Frontal cortex (tissue), 3 donors: ENCODE measurements at regions not wholly inside any gene's neighbourhood (a gene's known extent, or its start where the extent isn't known, plus 50 kb on each side); places are given as distances from the start of the nearest gene placed in this dataset.

Experiments used
- DNase-seq, 2 donors: peaks; one replicate each; pipeline ENCODE4 v3.0.0; 2012; ENCODE audit warnings: low spot score in 2 of 2
- FAIRE-seq: peaks from 2 replicates; lab custom pipeline; 2012; peaks lifted over from hg19 to GRCh38; lab: Jason Lieb, UNC
- donor health status: control.
- donor health status: control.
- donor health status: control.

DNA sequence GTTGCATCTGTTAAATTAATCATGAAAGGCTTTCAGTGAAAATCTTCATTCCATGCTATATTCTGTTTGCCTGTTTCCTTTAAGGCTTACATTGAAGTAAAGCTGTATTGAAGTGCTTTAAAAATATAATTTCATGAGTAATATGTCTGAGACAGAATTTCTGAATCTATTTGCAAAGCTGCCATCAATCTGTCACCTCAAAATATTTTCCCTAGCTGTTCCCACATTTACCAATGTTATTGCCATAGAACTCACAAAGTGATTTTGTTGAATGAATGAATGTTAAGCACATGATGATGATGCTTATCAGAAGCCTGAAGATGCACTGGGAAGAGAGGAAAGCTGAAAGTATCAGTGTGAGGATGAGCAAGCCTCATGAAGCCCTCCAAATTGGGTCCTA, 115.8 kb downstream of the NHLRC3 start:
- FAIRE-seq: no peak
- no peak for DNase-seq

DNA sequence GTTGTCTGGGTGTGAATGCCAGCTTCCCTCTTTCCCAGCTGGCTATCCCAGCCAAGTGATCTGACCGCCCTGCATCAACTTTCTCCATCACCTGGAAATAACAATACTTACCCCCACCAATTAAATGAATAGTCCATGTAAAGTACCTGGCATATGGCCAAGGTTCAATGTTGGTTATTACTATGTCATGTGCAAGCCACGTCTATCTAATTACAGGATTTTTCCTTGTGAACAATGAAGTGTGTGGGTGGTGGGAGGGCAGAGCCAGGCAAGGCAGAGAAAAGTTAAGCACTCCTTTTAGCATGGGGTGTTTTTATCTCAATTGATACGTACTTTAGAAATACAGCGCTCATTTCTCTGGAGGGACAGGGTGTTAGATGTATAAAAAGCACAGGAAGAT, 121.1 kb downstream of the NHLRC3 start:
- DNase-seq (no peak), FAIRE-seq (no peak)

DNA sequence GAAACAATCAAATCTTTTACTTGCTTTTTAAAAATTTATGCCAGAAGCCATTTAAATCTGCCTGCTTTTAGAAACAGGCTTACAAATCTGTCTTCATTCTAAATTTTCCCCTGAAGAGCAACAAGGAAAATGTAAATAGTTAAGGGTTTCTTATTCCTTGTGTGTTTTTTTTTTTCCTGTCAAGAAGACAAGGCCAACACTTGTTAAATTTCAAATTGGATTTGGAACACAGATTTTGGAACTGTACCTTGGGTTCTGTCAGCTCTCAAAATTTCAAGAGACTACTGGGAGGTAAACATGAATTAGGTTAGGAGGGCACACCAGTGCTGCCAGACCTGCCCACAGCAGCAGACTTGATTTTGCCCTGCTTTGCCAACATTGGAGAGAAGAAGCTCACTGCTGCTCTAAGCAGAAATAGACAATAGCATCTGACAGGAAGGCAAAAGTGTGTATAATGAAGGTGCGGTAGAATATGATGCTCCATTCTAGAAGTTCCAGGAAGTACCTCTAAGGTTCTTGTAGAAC, 121.7 kb downstream of the NHLRC3 start:
- FAIRE-seq (no peak), DNase-seq (no peak)

DNA sequence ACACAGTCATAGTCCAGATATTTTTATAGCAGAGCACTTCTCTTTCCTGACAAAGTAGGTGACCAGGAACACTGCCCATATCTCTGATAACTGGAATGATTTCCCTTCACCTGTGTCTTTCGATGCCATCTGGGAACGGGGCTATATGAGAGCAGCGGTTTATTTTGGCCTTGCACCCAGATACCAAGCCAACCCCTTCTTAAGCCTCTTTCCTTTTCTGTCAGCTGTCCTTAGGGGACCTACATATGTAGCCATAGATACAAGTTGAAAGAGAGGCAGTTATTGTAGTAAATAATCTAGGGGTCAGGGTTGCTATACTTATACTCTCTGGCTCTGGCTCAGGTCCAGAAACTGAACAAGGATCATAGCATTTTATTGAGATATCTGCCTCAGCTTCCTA, 128.8 kb downstream of the NHLRC3 start:
- FAIRE-seq (no peak), DNase-seq (no peak)

DNA sequence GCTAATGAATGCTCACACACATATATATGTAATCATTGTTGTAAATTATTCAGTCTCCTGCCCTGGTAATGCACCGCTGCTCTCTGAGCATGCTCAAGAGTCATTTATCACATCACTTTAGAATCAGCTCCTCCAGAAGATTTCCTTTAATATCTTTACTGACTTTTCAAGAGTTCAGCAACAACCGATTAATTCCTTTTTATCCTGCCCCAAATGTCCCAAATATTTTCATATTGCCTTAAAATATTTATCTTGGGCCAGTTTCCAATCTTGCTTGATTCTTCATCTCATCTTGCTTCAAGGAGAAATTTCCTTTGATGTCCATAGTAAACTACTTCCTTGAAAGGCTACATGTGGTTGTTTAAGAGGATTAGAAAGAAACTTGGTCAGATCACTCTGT, 132.5 kb downstream of the NHLRC3 start:
- FAIRE-seq (no peak), DNase-seq (no peak)

DNA sequence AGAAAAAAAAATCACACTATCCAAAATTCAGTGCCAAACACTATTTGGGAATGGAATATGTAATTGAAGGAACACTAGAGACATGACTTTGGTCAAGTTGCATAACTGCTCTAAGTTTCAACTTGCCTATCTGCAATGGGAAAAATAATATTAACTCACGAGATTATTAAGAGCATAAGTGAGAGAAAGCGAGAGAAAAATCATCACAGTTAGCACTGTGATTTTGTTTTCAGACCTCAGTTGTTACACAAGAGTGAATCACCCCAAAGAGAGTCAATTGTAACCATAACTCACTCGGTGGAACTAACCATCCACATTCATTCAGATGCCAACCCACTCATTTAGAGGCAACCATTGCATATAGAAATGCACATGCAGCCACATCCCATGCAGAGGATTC, 147.1 kb downstream of the NHLRC3 start:
- FAIRE-seq (no peak), DNase-seq (no peak)

DNA sequence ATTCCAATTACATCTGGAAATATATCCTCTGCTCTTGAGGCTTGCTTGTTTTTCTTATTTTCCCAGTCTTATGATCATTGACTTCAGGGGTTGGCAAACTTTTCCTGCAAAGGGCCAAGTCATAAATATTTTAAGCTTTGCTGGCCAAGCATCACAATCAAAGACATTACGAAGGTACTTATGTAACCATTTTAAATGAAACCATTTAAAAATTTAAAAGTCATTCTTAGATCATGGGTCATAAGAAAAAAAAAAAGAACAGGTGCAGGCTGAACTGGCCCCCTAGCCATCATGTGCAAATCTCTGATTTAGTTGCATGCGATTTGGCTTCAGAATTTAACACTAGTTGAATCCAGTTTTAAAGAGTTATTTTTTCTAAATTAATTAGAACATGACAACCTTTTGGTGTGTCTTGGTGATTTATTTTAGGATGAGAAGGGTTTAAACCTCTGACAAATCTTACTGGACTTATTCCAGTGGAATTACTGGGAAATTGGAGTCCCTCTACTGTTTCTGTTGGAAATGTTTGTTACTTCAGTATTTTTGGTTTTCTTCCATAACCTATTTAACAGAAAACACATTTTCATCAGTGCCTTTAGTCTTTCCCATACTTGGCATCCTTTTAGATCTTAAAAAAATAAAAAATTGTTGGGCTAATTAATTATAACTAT, 148.1 kb downstream of the NHLRC3 start:
- FAIRE-seq (no peak), DNase-seq (no peak)

DNA sequence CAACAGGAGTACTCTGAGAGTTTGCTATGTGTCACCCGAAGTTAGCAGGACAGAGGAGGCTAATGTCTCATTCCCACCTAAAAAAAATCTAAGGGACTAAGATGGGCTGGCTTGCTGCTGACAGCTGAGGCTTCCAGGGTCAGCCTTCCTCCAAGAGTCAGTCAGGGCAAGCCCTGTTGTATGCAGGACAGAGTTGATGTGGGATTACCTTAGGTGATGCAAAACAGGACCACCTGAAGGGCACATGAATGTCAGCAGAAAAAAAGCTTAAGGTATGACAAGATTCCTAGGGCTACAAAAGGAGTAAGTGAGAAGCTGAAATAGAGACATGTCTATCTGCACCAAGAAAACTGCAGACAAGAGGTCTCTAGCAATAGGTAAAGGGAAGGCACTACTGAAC, 151.5 kb downstream of the NHLRC3 start:
- no peak for DNase-seq
- FAIRE-seq: no peak

DNA sequence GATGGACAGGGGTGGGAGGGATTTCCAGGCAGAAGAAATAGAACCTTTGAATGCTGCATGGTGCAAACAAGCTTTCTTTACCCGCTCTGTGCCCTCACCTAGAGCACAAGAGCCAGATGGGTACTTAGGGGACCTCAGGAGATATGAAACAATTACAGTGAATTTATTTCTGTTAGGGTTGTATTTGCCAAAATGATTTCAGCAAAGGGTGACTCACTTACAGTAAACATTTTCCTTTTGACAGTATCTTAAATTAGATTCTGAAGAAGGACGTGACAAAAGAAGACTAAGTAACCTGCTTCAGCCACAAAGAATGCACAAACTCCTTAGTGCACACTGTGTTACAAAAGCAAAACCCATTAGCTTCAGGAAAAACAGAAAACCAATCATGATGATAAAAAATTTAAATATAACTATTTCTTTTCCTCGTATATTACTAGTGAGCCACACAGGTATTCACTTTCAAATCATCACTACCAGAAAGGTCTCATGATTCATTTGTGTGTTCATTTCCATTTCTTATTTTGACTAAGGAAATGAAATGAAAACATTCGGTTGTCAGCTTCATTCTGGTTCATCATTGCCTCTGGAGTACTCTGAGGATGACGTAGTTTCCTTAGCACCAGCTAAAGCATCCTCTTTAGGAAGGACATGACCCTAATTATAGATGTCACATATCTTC, 158.8 kb downstream of the NHLRC3 start:
- FAIRE-seq (no peak), DNase-seq (no peak)

DNA sequence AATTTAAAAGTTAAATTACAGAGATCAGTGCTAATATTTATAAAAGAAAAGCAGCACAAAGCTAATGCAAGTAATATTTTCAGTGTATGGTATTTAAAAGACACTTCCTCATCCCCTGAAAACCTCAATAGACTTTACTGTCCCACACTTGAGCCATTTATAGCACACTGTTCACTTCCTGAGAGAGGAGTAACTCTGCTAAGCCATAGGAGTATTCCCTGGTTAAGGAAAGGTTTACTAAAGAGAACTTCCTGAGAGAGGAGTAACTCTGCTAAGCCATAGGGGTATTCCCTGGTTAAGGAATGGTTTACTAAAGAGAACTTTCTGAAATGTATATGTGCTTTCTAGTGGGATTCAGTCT, 159.4 kb downstream of the NHLRC3 start:
- no peak for FAIRE-seq
- DNase-seq: no peak

DNA sequence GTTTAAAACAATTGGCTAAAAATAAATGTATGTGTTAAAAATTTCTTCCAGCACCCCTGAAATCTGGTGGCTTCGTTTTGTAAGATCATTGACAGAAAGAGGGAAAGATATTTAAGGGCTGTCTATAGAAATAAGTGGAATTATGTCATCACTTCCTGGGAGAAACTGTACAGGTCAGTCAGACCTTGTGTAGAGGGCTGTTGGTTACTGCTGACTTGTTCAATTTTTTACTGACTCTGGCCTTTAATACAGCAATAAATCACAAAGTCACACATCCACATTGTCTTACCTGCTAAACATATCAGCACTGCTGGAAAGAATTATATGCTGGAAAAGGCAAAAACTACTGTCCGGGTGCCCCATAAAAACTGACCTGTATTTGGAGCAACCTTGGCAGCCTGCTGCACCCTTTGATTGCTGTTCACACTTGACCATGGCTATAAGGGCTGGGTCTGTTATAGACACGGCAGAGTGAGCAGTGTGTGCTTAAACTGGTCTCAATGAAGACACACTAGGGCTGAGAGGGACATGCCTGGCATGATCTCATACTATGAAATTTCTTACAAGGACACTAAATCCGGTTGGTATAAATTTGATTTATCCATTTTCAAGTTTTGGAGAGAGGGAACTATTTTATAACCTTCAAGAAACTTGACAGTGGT, 162.1 kb downstream of the NHLRC3 start:
- FAIRE-seq: no peak

DNA sequence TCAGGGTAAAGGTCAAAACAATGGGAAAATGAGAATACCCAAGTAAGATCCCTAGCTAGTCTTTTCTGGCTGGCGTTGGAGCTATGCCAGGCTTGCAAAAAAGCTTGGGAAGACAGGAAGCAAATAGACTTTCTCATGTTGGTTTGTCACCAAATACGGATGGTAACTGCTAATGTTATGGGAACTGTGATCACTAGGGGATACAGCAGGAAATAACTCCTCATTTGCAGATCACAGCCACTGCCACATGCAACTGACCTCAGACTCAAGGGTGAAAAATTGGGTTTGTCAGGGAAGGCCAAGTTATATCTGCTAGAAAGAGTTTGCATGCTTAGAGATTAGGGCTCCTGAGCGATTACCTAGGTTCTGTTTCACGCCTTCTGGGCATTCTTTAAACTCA, 162.9 kb downstream of the NHLRC3 start:
- no peak for FAIRE-seq

More for the DNA sequence above, 162.1 kb downstream of the NHLRC3 start:
- DNase-seq: no peak

DNA sequence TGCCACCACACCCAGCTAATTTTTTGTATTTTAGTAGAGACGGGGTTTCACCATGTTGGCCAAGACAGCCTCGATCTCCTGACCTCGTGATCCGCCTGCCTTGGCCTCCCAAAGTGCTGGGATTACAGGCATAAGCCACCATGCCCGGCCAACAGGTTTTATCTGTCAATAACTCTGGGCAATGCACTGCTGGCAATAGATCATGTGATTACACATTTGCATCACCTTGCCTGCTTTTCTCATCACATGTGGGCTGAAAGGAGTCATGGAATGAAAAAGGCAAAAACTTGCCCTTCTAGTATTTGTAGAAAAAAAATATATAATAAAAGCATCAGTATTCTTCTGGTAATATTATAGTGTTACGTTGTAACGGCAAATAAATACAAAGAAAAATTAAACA, 164.5 kb downstream of the NHLRC3 start:
- no peak for DNase-seq
- no peak for FAIRE-seq

More for the DNA sequence above, 162.9 kb downstream of the NHLRC3 start:
- DNase-seq: no peak

DNA sequence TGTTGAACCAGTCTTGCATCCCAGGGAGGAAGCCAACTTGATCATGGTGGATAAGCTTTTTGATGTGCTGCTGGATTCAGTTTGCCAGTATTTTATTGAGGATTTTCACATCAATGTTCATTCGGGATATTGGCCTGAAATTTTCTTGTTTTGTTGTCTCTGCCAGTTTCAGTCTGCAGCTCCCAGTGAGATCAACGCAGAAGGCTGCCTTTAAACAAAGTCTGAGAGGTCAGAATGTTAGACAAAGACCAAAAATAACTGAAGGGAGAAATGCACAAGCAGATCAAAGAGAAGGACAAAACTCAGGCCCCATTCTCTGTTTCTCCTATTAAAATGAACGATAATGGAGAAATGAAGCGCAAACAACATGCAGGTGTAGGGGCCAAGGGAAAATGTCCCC, 170.4 kb downstream of the NHLRC3 start:
- DNase-seq (no peak), FAIRE-seq (no peak)

DNA sequence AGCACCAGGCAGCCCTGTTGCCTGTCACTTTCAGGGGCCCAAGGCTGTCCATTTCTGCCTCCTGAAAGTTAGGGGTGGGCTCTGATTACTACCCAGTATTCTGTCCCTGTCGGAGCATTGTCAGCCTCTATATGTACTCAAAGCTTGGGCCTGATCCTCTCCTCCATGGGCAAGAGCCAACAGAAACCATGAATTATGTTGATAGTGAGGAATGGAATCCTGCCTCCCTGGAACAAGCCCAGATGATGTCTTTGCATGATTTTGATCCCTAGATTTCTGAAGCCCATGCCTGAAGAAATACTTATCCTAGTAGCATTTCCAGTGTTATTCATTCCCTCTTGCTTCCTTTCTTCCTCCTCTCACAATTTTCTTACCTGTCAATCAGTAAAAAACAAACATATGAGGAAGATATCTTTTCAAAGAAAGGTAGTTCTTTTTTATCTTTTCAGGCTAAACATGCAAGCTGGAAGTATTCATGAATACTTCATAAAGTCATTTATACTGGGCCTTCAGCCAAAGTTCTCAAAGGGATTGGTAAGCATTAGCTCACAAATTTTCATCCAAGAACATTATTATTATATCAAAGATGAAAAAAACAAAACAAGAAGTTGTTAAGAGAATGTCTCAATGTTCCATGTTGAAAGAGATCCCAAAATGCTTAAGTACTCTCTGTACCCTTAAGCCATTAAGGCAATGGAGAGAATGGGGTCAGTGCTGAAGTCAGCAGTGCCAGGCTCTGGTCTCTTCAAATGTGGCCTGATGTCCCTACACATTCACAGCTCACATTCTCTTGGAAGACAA, 171.7 kb downstream of the NHLRC3 start:
- no peak for DNase-seq
- no peak for FAIRE-seq

DNA sequence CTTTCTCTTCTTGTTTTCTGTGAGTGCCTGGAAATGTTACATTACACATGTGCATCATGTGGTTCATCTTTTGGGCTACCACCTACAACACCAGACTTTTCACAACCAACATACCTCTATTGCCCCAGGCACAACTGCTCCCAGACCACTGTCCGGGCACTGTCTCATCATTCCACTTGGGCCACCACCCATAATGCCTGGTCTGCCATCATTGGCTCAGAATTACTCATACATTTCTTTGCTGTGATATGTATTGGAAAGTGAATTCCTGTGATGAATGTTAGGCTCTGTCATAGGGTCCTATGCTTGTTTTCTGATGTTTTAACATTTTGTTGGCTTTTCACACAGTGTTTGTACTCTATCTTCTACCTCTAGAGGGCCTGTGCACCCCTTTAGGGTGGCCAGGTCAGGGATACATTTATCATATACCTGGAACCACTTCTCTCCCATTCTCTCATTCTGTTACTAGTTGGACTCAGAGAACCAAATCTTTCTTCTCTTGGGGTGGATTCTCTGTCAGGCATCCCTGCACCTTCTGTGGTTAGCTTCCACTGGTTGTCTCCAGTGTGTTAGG, 172.8 kb downstream of the NHLRC3 start:
- no peak for DNase-seq
- no peak for FAIRE-seq

DNA sequence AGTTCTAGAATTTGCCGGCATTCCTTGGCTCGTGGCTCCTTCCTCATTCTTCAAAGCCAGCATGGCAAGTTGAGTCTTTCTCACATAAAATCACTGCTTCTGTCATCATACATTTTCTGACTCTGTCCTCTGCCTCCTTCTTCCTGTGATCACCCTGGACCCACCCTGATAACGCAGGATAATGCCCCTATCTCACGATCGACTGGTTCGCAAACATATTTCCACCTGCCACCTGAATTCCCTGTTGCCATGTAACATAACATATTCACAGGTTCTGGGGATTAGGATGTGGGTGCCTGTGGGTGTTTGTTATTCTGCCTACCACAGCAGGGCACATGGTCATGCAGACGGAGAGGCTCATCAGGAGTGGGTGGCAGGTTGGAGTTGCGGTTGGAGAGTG, 177.7 kb downstream of the NHLRC3 start:
- FAIRE-seq (no peak), DNase-seq (no peak)

DNA sequence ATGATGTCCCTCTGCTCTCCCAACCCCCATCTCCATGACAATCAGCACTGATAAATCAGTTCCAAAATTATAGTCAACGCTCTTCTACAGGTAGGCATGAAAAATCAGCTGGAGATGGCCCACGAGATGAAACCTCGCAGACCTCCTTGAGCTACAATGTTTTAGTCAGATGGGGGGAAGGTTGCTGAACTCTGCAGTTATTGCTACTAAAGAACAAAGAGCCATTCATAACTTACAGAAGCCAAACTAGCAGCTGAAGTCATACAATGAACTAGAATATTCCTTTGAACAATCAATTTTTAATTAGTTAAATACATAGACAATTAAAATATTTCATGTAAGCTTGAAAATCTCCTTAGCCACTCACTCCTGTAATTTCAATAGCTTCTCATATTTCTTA, 179.2 kb downstream of the NHLRC3 start:
- peak; percentile 82 for FAIRE-seq
- DNase-seq: peak in 1 of 2 donors; percentile 24

DNA sequence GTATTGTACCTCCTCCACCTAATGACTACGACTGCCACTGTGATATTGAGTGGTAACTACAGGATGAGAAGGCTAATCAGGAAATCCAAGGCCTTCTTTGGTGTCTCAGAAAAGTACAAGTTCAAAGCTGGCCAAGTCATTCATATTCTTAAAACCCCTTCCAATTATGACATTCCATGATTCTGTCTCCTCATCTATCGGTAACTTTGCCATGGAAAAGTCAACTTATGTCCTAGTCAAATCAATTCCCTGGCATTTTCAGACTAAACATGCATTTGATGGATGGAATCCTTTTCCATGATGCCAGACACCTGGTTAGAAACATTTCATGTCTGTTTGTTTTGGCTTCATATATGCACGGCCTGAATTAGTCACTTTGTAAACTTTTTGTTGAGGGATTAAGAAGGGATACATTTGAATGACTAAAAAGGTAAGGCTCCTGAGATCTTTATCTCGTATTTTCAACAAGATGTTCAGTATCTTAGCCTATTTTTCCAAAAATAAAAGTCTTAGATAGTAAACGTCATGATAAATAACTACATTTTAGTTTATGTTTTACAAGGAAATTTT, 186.5 kb downstream of the NHLRC3 start:
- DNase-seq (no peak), FAIRE-seq (no peak)

DNA sequence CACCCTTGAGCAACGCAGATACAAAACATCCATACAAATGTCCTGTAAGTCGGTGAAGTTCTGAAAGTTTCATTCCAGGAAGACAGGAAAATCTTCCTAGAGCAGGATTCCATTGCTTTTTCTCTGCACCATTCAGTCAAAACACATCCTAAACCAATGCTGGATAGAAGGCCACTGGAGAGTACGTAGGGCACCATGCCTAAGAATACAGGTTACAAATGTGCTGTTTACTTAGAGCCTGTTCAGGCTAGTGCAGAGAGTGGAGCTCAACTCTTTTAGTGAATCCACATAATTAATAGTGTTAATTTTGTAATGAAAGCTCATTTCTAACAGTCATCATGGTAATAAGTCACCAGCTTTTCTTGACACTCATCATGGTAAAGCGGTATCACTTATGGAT, 187.6 kb downstream of the NHLRC3 start:
- no peak for FAIRE-seq
- DNase-seq: no peak
